HUES6 (cell line): ENCODE measurements at regions not wholly inside any gene's neighbourhood (a gene's known extent, or its start where the extent isn't known, plus 50 kb on each side); places are given as distances from the start of the nearest gene placed in this dataset.

ENCODE experiments used
- H3K27ac ChIP-seq: 2 replicates; pipeline ENCODE4 v1.7.0; 2013; ENCODE audit warnings: low read depth, mild to moderate bottlenecking, low read length, inconsistent platforms
- H3K27me3 ChIP-seq: 2 replicates; pipeline ENCODE4 v1.6.1; 2013; ENCODE audit warnings: low read length; ENCODE audit not compliant: control insufficient read depth, insufficient read depth
- H3K36me3 ChIP-seq: 2 replicates; pipeline ENCODE4 v1.6.1; 2013; ENCODE audit warnings: low read length; ENCODE audit not compliant: control insufficient read depth, insufficient read depth
- H3K4me1 ChIP-seq: 2 replicates; pipeline ENCODE4 v1.6.1; 2013; ENCODE audit warnings: low read length; ENCODE audit not compliant: control insufficient read depth, insufficient read depth
- H3K4me3 ChIP-seq: 2 replicates; pipeline ENCODE4 v1.5.1; 2013; ENCODE audit warnings: low read depth, low read length
- H3K9ac ChIP-seq: one replicate; pipeline ENCODE4 v1.6.1; 2013; ENCODE audit warnings: mild to moderate bottlenecking, low read length
- H3K9me3 ChIP-seq: 2 replicates; pipeline ENCODE4 v1.6.1; 2013; ENCODE audit warnings: low read depth, low read length; ENCODE audit not compliant: control insufficient read depth, insufficient read depth

GRCh38 chr7:46580766-46581165, 659.7 kb upstream of the IGFBP3 start:
- Histone ChIP-seq H3K4me1 (no peaks in the 10 kb centered on the region), H3K9ac (no peak overlapping the region), H3K27ac (no peak overlapping the region), H3K4me3 (no peak overlapping the region), H3K9me3 (no peaks in the 10 kb centered on the region), H3K27me3 (no peaks in the 10 kb centered on the region), H3K36me3 (no peaks in the 10 kb centered on the region)

- no peak overlapping the region for H3K4me3 ChIP-seq
- H3K27ac ChIP-seq: no peak overlapping the region
- H3K9ac ChIP-seq: no peak overlapping the region
- H3K4me1 ChIP-seq: no peaks in the 10 kb centered on the region
- no peaks in the 10 kb centered on the region for H3K36me3 ChIP-seq
- H3K27me3 ChIP-seq: no peaks in the 10 kb centered on the region
- no peaks in the 10 kb centered on the region for H3K9me3 ChIP-seq
These were observed 656.3 kb upstream of the IGFBP3 start for GRCh38 chr7:46577394-46577793.

- no peaks in the 10 kb centered on the region for H3K27me3 ChIP-seq
- H3K36me3 ChIP-seq: no peaks in the 10 kb centered on the region
- no peaks in the 10 kb centered on the region for H3K4me1 ChIP-seq
- no peaks in the 10 kb centered on the region for H3K9me3 ChIP-seq
- H3K4me3 ChIP-seq: no peak overlapping the region
- no peak overlapping the region for H3K9ac ChIP-seq
- no peak overlapping the region for H3K27ac ChIP-seq
These were observed 655.9 kb upstream of the IGFBP3 start for GRCh38 chr7:46576950-46577349.

- peaks cover 11% of the 10 kb centered on the region; the same call in 1 of the 2 replicates for H3K4me1 ChIP-seq
- H3K27ac ChIP-seq: no peak overlapping the region
- H3K27me3 ChIP-seq: no peaks in the 10 kb centered on the region
These were observed 651.6 kb upstream of the IGFBP3 start for GRCh38 chr7:46572691-46573090.

GRCh38 chr7:46571996-46572395, 650.9 kb upstream of the IGFBP3 start:
- H3K27ac ChIP-seq: no peak overlapping the region
- H3K36me3 ChIP-seq: no peaks in the 10 kb centered on the region
- peaks cover 12% of the 10 kb centered on the region; the same call in 1 of the 2 replicates for H3K4me1 ChIP-seq
- H3K27me3 ChIP-seq: no peaks in the 10 kb centered on the region
- no peaks in the 10 kb centered on the region for H3K9me3 ChIP-seq
- no peak overlapping the region for H3K4me3 ChIP-seq
- no peak overlapping the region for H3K9ac ChIP-seq

More at GRCh38 chr7:46572691-46573090, 651.6 kb upstream of the IGFBP3 start:
- H3K9me3 ChIP-seq: no peaks in the 10 kb centered on the region
- H3K9ac ChIP-seq: no peak overlapping the region
- H3K4me3 ChIP-seq: no peak overlapping the region
- no peaks in the 10 kb centered on the region for H3K36me3 ChIP-seq

GRCh38 chr7:46569133-46569465, 648.0 kb upstream of the IGFBP3 start:
- H3K36me3 ChIP-seq: no peaks in the 10 kb centered on the region
- peaks cover 12% of the 10 kb centered on the region; the same call in 1 of the 2 replicates for H3K4me1 ChIP-seq
- H3K27ac ChIP-seq: no peak overlapping the region
- no peak overlapping the region for H3K9ac ChIP-seq
- no peaks in the 10 kb centered on the region for H3K27me3 ChIP-seq
- H3K4me3 ChIP-seq: no peak overlapping the region
- H3K9me3 ChIP-seq: no peaks in the 10 kb centered on the region

- H3K27ac ChIP-seq: no peak overlapping the region
- H3K9me3 ChIP-seq: no peaks in the 10 kb centered on the region
- no peak overlapping the region for H3K4me3 ChIP-seq
- H3K36me3 ChIP-seq: no peaks in the 10 kb centered on the region
- H3K9ac ChIP-seq: no peak overlapping the region
- H3K27me3 ChIP-seq: no peaks in the 10 kb centered on the region
- H3K4me1 ChIP-seq: peaks cover 12% of the 10 kb centered on the region; the same call in 1 of the 2 replicates
These were observed 647.5 kb upstream of the IGFBP3 start for GRCh38 chr7:46568420-46569132.

- Histone ChIP-seq H3K9me3 (no peaks in the 10 kb centered on the region), H3K4me1 (peaks cover 12% of the 10 kb centered on the region; the same call in 1 of the 2 replicates), H3K27me3 (no peaks in the 10 kb centered on the region), H3K36me3 (no peaks in the 10 kb centered on the region), H3K4me3 (no peak overlapping the region), H3K9ac (no peak overlapping the region), H3K27ac (no peak overlapping the region)
These were observed 646.8 kb upstream of the IGFBP3 start for GRCh38 chr7:46567858-46568257.

GRCh38 chr7:46566097-46566774, 645.2 kb upstream of the IGFBP3 start:
- Histone ChIP-seq H3K9me3 (no peaks in the 10 kb centered on the region), H3K27me3 (no peaks in the 10 kb centered on the region), H3K9ac (no peak overlapping the region), H3K27ac (no peak overlapping the region), H3K36me3 (no peaks in the 10 kb centered on the region), H3K4me3 (no peak overlapping the region), H3K4me1 (peaks cover 12% of the 10 kb centered on the region; the same call in 1 of the 2 replicates)

- H3K27me3 ChIP-seq: no peaks in the 10 kb centered on the region
- no peak overlapping the region for H3K9ac ChIP-seq
- H3K36me3 ChIP-seq: no peaks in the 10 kb centered on the region
- peaks cover 12% of the 10 kb centered on the region; the same call in 1 of the 2 replicates for H3K4me1 ChIP-seq
- H3K27ac ChIP-seq: no peak overlapping the region
- no peak overlapping the region for H3K4me3 ChIP-seq
- H3K9me3 ChIP-seq: no peaks in the 10 kb centered on the region
These were observed 644.4 kb upstream of the IGFBP3 start for GRCh38 chr7:46565253-46566096.
